Activated gamma-delta T cell treated with anti-CD3 and anti-CD28 coated beads, Interleukin-2, amount 50 U/mL, for 16 hours (primary cell): ENCODE measurements at regions not wholly inside any gene's neighbourhood (a gene's known extent, or its start where the extent isn't known, plus 50 kb on each side); places are given as distances from the start of the nearest gene placed in this dataset.

ENCODE experiments used
- DNase-seq: peaks from one replicate; pipeline ENCODE4 v3.0.0-alpha.2; 2020; ENCODE audit warnings: low read depth

- no peak for DNase-seq
Measured at GRCh38 chr12:93134175-93134890, 205.2 kb upstream of the EEA1 start.

- no peak for DNase-seq
Measured at GRCh38 chr12:93134893-93135285, 205.8 kb upstream of the EEA1 start.

DNA sequence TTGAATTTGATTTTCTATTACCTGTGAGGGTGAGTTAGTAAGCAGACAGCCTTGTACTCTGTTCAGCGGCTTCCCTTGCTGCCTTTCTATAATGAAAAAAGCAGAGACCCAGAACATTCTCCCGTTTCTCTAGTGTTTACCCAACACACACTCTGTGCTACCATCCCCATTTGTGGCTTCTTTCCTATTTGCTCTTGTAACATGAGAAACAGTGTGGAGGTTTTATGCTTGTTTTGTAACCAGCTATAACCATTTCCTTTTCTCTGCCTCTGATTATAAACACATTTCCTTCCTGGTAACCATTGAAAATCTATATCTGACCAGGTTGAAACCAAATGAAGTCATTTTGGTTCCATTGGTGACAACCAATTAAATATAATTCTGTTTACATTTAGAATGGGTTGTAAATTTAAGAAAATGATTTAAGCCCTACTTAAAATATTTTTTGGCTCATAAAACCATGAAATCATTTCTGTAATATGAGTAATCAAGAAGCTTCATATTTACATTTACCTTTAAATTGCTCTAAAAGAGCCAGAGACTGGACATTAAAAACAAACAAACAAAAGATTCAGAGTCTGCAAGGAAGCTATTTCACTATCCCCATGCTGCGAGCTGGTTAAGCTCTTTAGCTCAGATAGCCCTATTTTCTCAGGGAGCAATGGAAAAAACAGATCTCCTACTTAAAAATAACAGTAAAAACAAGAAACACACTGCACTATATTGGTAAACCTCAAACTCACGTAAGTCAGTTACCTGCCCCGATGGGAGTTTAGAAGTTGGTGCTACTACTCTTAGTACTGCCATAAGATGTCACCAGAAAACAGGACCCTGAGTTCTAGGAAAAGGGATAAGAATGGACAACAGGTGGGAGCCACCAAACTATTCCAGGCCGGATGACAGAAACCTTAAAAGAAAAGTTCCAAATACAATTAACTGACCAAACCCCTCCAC, 206.5 kb upstream of the EEA1 start:
- no peak for DNase-seq

DNA sequence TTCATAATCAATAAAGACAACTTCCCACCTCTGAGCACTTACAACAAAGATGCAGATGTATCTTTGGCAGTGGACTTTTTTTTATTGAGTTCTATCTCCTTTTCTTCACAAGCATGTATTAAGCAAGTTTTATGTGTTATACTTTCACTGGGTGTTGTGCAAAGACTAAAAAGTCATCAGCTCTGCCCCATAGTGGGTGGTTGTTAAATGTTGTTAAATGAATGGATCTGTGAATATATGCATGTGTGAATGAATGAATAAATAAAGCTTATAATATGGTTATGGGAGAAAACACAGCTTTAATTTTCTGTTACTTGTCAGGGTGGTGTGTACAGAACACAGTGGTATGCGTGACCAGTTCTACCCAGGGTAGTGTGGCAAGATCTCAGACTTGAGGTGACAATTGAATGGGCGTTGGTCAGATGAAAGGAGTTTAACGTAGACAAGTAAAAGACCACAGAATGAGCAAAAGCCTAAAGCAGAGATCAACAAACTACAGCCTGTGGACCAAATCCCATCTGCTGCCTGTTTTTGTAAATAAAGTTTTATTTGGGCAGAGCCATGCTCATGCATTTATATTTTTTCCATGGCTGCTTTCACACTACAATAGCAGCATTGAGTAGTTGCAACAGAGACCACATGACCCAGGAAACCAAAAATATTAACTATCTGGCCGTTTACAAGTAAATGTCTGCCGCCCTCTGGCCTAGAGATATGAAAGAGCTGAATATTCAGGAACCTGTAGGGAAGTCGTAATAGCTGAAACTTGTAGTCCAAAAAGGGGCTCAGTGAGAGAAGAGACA, 207.4 kb upstream of the EEA1 start:
- DNase-seq = no peak

- no peak for DNase-seq
Measured at GRCh38 chr12:93137656-93138612, 208.8 kb upstream of the EEA1 start.

GRCh38 chr12:93139028-93139665, 210.1 kb upstream of the EEA1 start:
- DNase-seq = no peak

- DNase-seq = no peak
Measured at GRCh38 chr12:93140325-93140724, 211.2 kb upstream of the EEA1 start.

DNA sequence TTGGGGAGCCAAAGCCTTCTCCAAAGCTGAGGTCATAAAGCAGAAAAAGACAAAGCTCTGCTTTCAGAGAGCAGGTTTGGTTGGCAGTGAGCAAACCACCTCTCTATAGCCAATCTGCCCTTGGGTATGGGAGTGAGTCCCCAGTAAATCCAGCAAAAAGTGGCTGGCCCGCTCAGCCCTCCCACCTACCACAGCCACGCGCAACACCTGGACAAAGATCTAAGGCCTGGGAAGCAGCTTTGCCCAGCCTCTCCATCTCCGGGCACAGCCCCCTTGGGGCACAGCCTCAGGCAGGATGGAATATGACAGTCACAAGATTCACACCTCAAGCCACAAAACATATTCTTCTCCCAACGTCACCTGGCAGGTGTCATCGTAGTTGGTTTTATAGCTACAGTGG, 211.7 kb upstream of the EEA1 start:
- no peak for DNase-seq

- DNase-seq = no peak
Measured at GRCh38 chr12:93142881-93143280, 213.8 kb upstream of the EEA1 start.

- DNase-seq = no peak
Measured at GRCh38 chr12:93144109-93144508, 215.0 kb upstream of the EEA1 start.

- no peak for DNase-seq
Measured at GRCh38 chr12:93145086-93145485, 216.0 kb upstream of the EEA1 start.

- no peak for DNase-seq
Measured at GRCh38 chr12:93146263-93146939, 217.3 kb upstream of the EEA1 start.

DNA sequence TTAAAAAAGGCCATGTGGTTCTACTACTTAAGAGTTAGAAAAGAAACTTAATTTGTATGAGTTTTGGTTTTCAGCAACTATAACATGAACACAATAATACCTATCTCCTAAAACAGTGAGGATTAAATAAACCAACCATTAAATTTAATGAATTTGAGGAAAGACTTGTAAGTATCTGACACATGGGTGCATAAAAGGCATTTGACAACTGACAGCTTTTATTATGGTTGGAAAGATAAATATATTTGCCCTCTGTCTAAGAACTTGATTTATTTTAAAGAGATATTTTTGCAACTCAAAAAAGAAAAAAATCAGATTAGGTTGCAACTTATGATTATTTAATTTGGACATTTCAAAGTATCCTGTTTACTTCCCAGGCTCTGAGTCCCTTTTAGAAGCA, 217.9 kb upstream of the EEA1 start:
- no peak for DNase-seq

DNA sequence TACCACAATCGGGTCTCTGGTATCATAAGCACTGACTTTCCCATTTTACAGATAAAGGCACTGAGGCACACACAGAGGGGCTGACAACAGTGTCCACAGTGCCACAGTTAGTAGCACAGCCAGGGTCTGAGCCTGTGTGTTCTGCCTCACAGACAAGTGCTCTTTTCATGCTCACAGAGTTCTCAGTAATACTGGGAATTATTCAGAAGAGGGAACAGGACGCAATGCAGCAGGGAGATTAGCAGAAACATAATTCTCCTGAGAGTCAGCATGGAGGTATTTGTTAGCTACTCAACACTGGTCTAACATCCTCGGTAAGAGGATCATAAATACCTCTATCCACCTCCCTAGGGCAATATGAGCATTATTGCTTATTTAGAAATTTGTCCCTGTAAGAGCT, 219.3 kb upstream of the EEA1 start:
- DNase-seq = no peak

- DNase-seq = no peak
Measured at GRCh38 chr12:93149229-93149628, 220.1 kb upstream of the EEA1 start.

GRCh38 chr12:93151079-93151762, 222.1 kb upstream of the EEA1 start:
- DNase-seq = no peak

GRCh38 chr12:93152617-93153016, 223.5 kb upstream of the EEA1 start:
- no peak for DNase-seq

DNA sequence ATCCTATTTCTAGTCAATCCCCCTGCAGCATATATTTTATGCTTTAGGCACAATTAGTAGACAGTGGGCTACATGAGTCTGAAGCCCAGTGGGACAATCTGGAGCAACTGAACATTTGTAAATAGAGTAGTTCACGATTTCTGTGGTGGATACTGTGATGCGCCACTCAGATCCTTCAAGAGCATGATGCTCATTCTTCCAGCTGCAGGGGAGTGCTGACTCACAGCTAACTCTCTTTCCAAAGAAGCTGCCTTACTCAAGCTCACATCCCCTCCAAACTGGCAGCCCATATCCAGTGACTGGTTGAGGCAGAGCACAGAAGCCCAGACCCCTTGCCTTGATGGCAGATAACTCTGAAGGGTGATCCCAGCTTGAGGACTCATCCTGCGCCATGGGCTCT, 224.2 kb upstream of the EEA1 start:
- DNase-seq = no peak

- no peak for DNase-seq
Measured at GRCh38 chr12:93154096-93154728, 223.5 kb upstream of the NUDT4 start.
